Subcutaneous abdominal adipose tissue (tissue), 5 donors: ENCODE measurements at regions not wholly inside any gene's neighbourhood (a gene's known extent, or its start where the extent isn't known, plus 50 kb on each side); places are given as distances from the start of the nearest gene placed in this dataset.

ENCODE experiments used
- H3K27ac ChIP-seq: one replicate; pipeline ENCODE4 v1.7.0; 2013; ENCODE audit warnings: low read depth, mild to moderate bottlenecking, inconsistent platforms, low read length, moderate library complexity
- H3K27me3 ChIP-seq, 5 donors: one replicate each; pipeline ENCODE4 v1.7.0; 2013; ENCODE audit warnings: low read length in 5 of 5, inconsistent platforms in 1 of 5; ENCODE audit not compliant: control insufficient read depth in 5 of 5, insufficient read depth in 4 of 5
- H3K36me3 ChIP-seq, 5 donors: one replicate each; pipeline ENCODE4 v1.7.0; 2013; ENCODE audit warnings: low read length in 5 of 5; ENCODE audit not compliant: control insufficient read depth in 5 of 5, insufficient read depth in 5 of 5
- H3K4me1 ChIP-seq, 5 donors: one replicate each; pipeline ENCODE4 v1.7.0; 2013; ENCODE audit warnings: low read length in 5 of 5, mild to moderate bottlenecking in 3 of 5, moderate library complexity in 1 of 5; ENCODE audit not compliant: control insufficient read depth in 5 of 5, insufficient read depth in 5 of 5
- H3K4me3 ChIP-seq, 5 donors: one replicate each; pipeline ENCODE4 v1.7.0; 2013; ENCODE audit warnings: low read length in 5 of 5, low read depth in 1 of 5
- H3K9ac ChIP-seq, 5 donors: one replicate each; pipeline ENCODE4 v1.7.0; 2013; ENCODE audit warnings: low read length in 5 of 5, mild to moderate bottlenecking in 4 of 5, moderate library complexity in 3 of 5
- H3K9me3 ChIP-seq, 5 donors: one replicate each; pipeline ENCODE4 v1.7.0; 2013; ENCODE audit warnings: low read length in 5 of 5; ENCODE audit not compliant: control insufficient read depth in 5 of 5
- donor health status: healthy.
- donor health status: healthy.
- donor health status: healthy.
- donor health status: healthy.
- donor health status: healthy.

- no peaks in the 10 kb centered on the region for H3K36me3 ChIP-seq
- H3K9me3 ChIP-seq: no peaks in the 10 kb centered on the region
- no peak overlapping the region for H3K27ac ChIP-seq
- H3K4me1 ChIP-seq: peaks cover 0 to 5% (median 2%) of the 10 kb centered on the region in 5 donors
- no peak overlapping the region for H3K4me3 ChIP-seq
- H3K9ac ChIP-seq: no peak overlapping the region
- H3K27me3 ChIP-seq: no peaks in the 10 kb centered on the region
Observed at GRCh38 chr4:123835831-123836590, 439.4 kb downstream of the SPRY1 start.

DNA sequence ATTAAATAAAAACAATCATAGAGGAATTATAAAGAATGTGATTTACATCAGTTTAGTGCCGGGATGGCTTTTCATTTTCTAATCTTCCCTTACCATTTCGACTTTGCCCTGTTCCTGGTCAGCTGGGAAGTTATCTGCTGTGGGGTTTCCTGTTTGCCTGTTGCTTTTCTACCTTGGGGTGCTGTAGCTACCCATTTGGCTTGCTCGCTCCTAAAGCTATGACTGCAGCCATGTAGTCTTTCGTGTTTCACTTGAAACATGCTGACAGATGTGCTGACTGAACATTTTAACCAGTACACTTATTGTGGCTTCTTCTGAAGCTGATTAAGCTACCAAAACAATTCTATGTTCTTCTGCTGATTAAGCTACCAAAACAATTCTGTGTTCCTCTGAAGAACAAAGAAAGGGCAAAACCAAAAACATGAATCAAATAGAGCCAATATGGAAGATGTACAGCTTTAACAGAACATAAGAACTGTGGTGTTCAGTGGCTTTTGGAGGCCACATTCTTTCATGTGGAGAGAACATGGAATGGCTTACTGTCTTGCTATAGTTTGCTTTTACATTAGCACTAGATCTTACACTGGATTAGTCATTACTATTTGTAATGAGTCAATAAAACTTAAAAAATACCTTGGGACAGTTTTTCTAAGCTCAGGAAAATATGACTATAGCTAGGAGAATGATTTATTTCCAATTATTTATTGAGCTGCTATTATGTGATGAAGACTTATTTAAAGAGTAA is 440.4 kb downstream of the SPRY1 start:
- Histone ChIP-seq H3K4me3 (no peak overlapping the region), H3K4me1 (peaks cover 0 to 5% (median 3%) of the 10 kb centered on the region in 5 donors), H3K9ac (no peak overlapping the region), H3K27me3 (no peaks in the 10 kb centered on the region), H3K27ac (no peak overlapping the region), H3K36me3 (no peaks in the 10 kb centered on the region), H3K9me3 (no peaks in the 10 kb centered on the region)

DNA sequence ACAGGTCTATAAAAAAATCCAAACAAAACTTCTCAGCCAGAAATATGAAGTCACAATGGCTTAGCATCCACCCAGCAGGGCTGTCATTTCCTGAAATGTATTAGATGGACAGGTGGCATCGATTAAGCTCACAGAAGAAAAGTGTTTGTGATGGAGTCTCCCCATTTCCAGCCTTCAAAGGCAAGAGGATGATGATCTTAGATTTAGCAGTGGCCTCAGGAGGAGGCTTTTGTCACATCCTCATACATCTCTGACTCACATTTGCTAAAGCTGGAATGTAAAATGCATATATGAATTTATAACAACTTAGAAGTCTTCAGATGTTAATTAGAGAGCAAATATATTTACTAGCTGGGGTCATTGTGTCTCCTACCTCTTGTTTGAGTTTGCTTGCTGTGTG is 441.9 kb downstream of the SPRY1 start:
- H3K9ac ChIP-seq: no peak overlapping the region

DNA sequence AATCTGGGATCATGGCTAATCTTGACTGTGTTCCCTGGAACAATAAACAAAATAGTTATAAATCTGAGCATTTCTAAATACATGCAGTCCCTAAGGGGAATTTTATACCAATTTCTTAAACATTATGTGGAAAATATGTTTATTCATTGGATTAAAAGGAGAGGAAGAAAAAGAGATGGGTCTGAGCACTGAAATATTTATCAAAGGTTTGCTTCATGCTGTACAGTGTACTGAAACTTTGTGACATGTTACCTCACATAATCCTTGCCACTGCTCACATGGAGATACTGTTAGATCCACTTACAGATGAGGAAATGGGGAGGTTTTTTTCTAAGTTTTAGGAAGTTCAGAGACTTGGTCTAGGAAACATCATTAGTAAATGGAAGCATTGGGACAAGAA is 443.6 kb downstream of the SPRY1 start:
- no peak overlapping the region for H3K4me3 ChIP-seq
- H3K27me3 ChIP-seq: no peaks in the 10 kb centered on the region
- no peaks in the 10 kb centered on the region for H3K36me3 ChIP-seq
- H3K27ac ChIP-seq: no peak overlapping the region
- H3K4me1 ChIP-seq: peaks cover 0 to 5% (median 0%) of the 10 kb centered on the region in 5 donors
- peaks cover 0 to 6% (median 0%) of the 10 kb centered on the region in 5 donors for H3K9me3 ChIP-seq
- no peak overlapping the region for H3K9ac ChIP-seq

More for the DNA sequence above, 441.9 kb downstream of the SPRY1 start:
- no peak overlapping the region for H3K27ac ChIP-seq
- H3K36me3 ChIP-seq: no peaks in the 10 kb centered on the region
- H3K27me3 ChIP-seq: no peaks in the 10 kb centered on the region
- no peaks in the 10 kb centered on the region for H3K9me3 ChIP-seq
- H3K4me3 ChIP-seq: no peak overlapping the region
- H3K4me1 ChIP-seq: peaks cover 0 to 5% (median 0%) of the 10 kb centered on the region in 5 donors

DNA sequence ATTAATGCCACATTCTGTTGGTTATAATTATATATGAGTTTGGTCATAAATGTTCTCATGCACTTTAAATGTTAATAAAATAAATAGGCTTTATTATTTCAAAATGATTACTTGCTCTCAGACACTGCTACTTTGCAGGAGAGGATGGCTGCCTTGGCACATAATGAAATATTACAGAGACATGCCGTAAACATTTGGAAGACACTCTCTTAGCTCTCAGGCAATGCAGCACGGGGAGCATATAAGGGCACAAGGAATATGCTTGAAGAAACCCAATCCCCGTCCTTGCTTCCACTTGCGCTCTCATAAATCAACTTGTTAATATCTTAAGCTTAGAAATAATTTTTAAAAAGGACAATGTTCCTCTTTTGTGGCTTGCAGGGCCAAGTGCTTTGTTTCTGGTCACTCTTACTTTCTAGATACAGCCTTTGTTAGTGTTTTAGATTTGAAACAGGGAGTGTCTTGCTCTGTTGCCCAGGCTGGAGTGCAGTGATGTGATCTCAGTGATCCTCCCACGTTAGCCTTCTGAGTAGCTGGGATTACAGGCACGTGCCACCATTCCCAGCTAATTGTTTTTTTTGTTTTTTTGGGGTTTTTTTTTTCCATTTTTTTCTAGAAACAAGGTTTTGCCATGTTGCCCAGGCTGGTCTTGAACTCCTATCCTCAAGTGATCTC is 445.0 kb downstream of the SPRY1 start:
- Histone ChIP-seq H3K4me3 (no peak overlapping the region), H3K9me3 (peaks cover 0 to 6% (median 0%) of the 10 kb centered on the region in 5 donors), H3K36me3 (no peaks in the 10 kb centered on the region), H3K4me1 (peaks cover 0 to 5% (median 0%) of the 10 kb centered on the region in 5 donors), H3K27ac (no peak overlapping the region), H3K27me3 (no peaks in the 10 kb centered on the region), H3K9ac (no peak overlapping the region)

- no peaks in the 10 kb centered on the region for H3K27me3 ChIP-seq
- no peak overlapping the region for H3K27ac ChIP-seq
- H3K4me3 ChIP-seq: no peak overlapping the region
- H3K4me1 ChIP-seq: peaks cover 0 to 5% (median 0%) of the 10 kb centered on the region in 5 donors
- no peak overlapping the region for H3K9ac ChIP-seq
- peaks cover 0 to 6% (median 0%) of the 10 kb centered on the region in 5 donors for H3K9me3 ChIP-seq
- no peaks in the 10 kb centered on the region for H3K36me3 ChIP-seq
Observed at GRCh38 chr4:123843137-123843536, 446.5 kb downstream of the SPRY1 start.

DNA sequence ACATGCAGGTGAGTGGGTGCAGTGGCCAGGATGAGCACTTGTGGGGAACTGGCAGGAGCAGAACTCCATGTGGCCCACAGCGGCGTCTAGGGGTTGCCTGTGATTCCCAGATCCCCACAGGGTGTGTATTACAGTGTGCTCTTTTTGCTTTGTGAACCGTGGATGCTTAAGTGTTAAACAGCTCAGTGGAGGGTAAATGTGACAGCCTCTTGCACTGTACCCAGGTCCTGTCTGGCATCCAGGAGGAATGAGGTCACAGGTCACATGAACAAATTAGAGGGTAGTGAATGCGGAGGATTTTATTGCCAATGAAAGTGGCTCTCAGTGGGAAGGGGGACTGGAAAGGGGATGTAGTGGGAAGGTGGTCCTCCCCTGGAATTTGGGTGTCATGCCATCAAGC is 447.8 kb downstream of the SPRY1 start:
- H3K27ac ChIP-seq: no peak overlapping the region
- peaks cover 0 to 6% (median 0%) of the 10 kb centered on the region in 5 donors for H3K9me3 ChIP-seq
- H3K9ac ChIP-seq: no peak overlapping the region
- H3K4me3 ChIP-seq: no peak overlapping the region
- no peaks in the 10 kb centered on the region for H3K36me3 ChIP-seq
- no peaks in the 10 kb centered on the region for H3K27me3 ChIP-seq
- peaks cover 0 to 8% (median 0%) of the 10 kb centered on the region in 5 donors for H3K4me1 ChIP-seq

DNA sequence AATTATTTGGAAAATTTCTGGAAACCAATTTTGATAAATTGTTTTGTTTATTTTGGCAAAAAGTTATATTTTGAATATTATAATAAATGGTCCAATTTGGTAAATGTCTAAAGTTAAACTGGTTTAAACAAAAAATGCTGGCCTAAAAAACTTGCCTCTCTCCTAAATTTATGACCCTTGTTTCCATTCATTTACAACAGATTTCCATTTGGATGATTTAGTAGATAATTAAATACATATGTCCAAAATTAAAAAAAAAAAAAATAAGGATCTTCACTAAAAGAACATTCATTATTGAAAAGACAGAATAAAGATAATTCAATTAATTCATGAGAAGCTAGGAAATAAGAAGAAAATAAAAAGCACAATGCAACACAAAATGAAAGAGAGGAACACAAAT is 449.5 kb downstream of the SPRY1 start:
- H3K9me3 ChIP-seq: peaks cover 0 to 6% (median 0%) of the 10 kb centered on the region in 5 donors
- H3K4me3 ChIP-seq: no peak overlapping the region
- no peaks in the 10 kb centered on the region for H3K36me3 ChIP-seq
- no peak overlapping the region for H3K27ac ChIP-seq
- no peak overlapping the region for H3K9ac ChIP-seq
- peaks cover 0 to 8% (median 0%) of the 10 kb centered on the region in 5 donors for H3K4me1 ChIP-seq
- H3K27me3 ChIP-seq: no peaks in the 10 kb centered on the region

- H3K4me1 ChIP-seq: peaks cover 0 to 5% (median 0%) of the 10 kb centered on the region in 5 donors
- H3K27me3 ChIP-seq: no peaks in the 10 kb centered on the region
- no peaks in the 10 kb centered on the region for H3K36me3 ChIP-seq
- H3K9me3 ChIP-seq: peaks cover 0 to 6% (median 0%) of the 10 kb centered on the region in 5 donors
- H3K27ac ChIP-seq: no peak overlapping the region
- no peak overlapping the region for H3K9ac ChIP-seq
- no peak overlapping the region for H3K4me3 ChIP-seq
Observed at GRCh38 chr4:123846561-123846960, 450.0 kb downstream of the SPRY1 start.

- H3K27me3 ChIP-seq: no peaks in the 10 kb centered on the region
- H3K9ac ChIP-seq: no peak overlapping the region
- H3K4me3 ChIP-seq: no peak overlapping the region
- H3K27ac ChIP-seq: no peak overlapping the region
- H3K4me1 ChIP-seq: peaks cover 0 to 3% (median 0%) of the 10 kb centered on the region in 5 donors
- peaks cover 0 to 6% (median 0%) of the 10 kb centered on the region in 5 donors for H3K9me3 ChIP-seq
- H3K36me3 ChIP-seq: no peaks in the 10 kb centered on the region
Observed at GRCh38 chr4:123848606-123849005, 452.0 kb downstream of the SPRY1 start.
